ENCODE measurements at regions not wholly inside any gene's neighbourhood (a gene's known extent, or its start where the extent isn't known, plus 50 kb on each side); places are given as distances from the start of the nearest gene placed in this dataset.

GRCh38 chr4:15286041-15286440 is 141.8 kb upstream of the C1QTNF7 start:
- no peak for DNase-seq (ENCODE audit: low read depth, low spot score)

GRCh38 chr4:15291122-15291521 is 136.7 kb upstream of the C1QTNF7 start:
- no peak for DNase-seq (ENCODE audit: low read depth, low spot score)

GRCh38 chr4:15293711-15294110 is 134.1 kb upstream of the C1QTNF7 start:
- DNase-seq (ENCODE audit: low read depth, low spot score), result no peak

GRCh38 chr4:15294202-15294601 is 133.6 kb upstream of the C1QTNF7 start:
- DNase-seq (ENCODE audit: low read depth, low spot score), result no peak

GRCh38 chr4:15294832-15295231 is 133.0 kb upstream of the C1QTNF7 start:
- no peak for DNase-seq (ENCODE audit: low read depth, low spot score)

GRCh38 chr4:15295421-15296162 is 132.2 kb upstream of the C1QTNF7 start:
- no peak for DNase-seq (ENCODE audit: low read depth, low spot score)

- no peak for DNase-seq (ENCODE audit: low read depth, low spot score)
These were observed 130.5 kb upstream of the C1QTNF7 start for GRCh38 chr4:15297344-15297743.

- DNase-seq (ENCODE audit: low read depth, low spot score), result no peak
These were observed 128.2 kb upstream of the C1QTNF7 start for GRCh38 chr4:15299627-15300026.

GRCh38 chr4:15303052-15303641 is 124.7 kb upstream of the C1QTNF7 start:
- DNase-seq (ENCODE audit: low read depth, low spot score), result no peak

GRCh38 chr4:15314974-15315373 is 112.9 kb upstream of the C1QTNF7 start:
- no peak for DNase-seq (ENCODE audit: low read depth, low spot score)

- DNase-seq (ENCODE audit: low read depth, low spot score), result no peak
These were observed 110.6 kb upstream of the C1QTNF7 start for GRCh38 chr4:15317246-15317645.

GRCh38 chr4:15318621-15319348 is 109.0 kb upstream of the C1QTNF7 start:
- no peak for DNase-seq (ENCODE audit: low read depth, low spot score)

GRCh38 chr4:15320121-15320678 is 107.6 kb upstream of the C1QTNF7 start:
- DNase-seq (ENCODE audit: low read depth, low spot score), result no peak

GRCh38 chr4:15322006-15322405 is 105.8 kb upstream of the C1QTNF7 start:
- DNase-seq (ENCODE audit: low read depth, low spot score), result no peak

GRCh38 chr4:15325987-15326386 is 101.8 kb upstream of the C1QTNF7 start:
- DNase-seq (ENCODE audit: low read depth, low spot score), result no peak

- DNase-seq (ENCODE audit: low read depth, low spot score), result no peak
These were observed 100.2 kb upstream of the C1QTNF7 start for GRCh38 chr4:15327311-15328298.

- no peak for DNase-seq (ENCODE audit: low read depth, low spot score)
These were observed 95.9 kb upstream of the C1QTNF7 start for GRCh38 chr4:15331930-15332329.

- no peak for DNase-seq (ENCODE audit: low read depth, low spot score)
These were observed 95.5 kb upstream of the C1QTNF7 start for GRCh38 chr4:15332377-15332776.

- DNase-seq (ENCODE audit: low read depth, low spot score), result no peak
These were observed 93.9 kb upstream of the C1QTNF7 start for GRCh38 chr4:15333692-15334633.

Measured in activated naive CD8-positive, alpha-beta T cell treated with anti-CD3 and anti-CD28 coated beads, Interleukin-2, amount 50 U/mL, for 16 hours (primary cell).